Mesothelial cell of epicardium (in vitro differentiated cells): ENCODE measurements at regions not wholly inside any gene's neighbourhood (a gene's known extent, or its start where the extent isn't known, plus 50 kb on each side); places are given as distances from the start of the nearest gene placed in this dataset.
"Not testable (repeated sequence)": the region's sequence is repeated elsewhere in the genome, so short reads cannot be mapped to it uniquely, and the experiment has no call there.

Source experiments
- DNase-seq, 2 experiments: peaks; one replicate each; pipeline ENCODE4 v3.0.0; 2021; ENCODE audit warnings: low spot score in 2 of 2; ENCODE audit not compliant: unreplicated experiment in 2 of 2
- H3K27ac Mint-ChIP-seq: 2 replicates; pipeline ENCODE4 v1.8.0; 2021; ENCODE audit warnings: mixed read lengths
- H3K27me3 Mint-ChIP-seq: 2 replicates; pipeline ENCODE4 v1.8.0; 2021; ENCODE audit warnings: low read depth, mixed read lengths
- H3K36me3 Mint-ChIP-seq: 2 replicates; pipeline ENCODE4 v1.8.0; 2021; ENCODE audit warnings: mixed read lengths
- H3K4me1 Mint-ChIP-seq: 2 replicates; pipeline ENCODE4 v1.8.0; 2021; ENCODE audit warnings: mixed read lengths
- H3K4me3 Mint-ChIP-seq: 2 replicates; pipeline ENCODE4 v1.8.0; 2021; ENCODE audit warnings: mild to moderate bottlenecking, moderate library complexity, mixed read lengths
- H3K9me3 Mint-ChIP-seq: 2 replicates; pipeline ENCODE4 v1.8.0; 2021; ENCODE audit warnings: mixed read lengths
- TF ChIP-seq, protein P1 (sequence below): fragments of 200-600 bp; sonication (generic); IDR thresholded peaks from one replicate; pipeline ENCODE4 v1.5.0; 2021; ENCODE audit warnings: antibody characterized with exemption; ENCODE audit not compliant: unreplicated experiment

DNA sequence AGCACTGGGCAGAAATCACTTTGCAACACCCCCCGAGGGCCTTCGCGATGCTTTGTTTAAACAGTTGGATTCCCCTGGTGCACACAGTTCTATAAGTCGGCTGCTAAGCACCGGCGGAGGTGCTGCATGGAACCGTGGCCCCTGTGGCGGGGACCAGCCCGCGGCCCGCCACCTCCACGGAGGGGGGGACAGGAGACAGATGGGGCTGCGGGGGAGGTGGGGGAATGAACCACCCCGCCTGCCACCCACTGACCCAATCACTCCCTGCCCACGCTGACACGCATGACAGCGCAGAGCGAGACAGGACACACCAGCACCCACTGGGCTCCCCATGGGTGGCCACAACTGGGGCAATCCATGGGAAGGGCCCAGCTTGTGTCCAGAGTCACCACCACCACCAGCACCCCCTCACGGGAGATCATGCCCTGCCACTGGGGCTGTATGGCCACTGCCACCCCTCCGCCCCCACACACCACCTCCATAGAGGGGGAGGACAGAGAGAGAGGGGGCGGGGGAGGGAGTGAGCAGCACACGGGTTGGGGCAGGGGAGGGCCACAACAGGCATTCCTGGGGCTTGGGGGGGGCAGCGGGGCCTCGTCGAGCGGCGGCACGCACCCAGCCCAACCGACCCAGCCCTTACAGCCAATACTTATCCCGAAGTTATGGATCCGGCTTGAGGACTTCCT lies 118.3 kb upstream of the ANKRD30BL start:
- peaks cover 1% of the 10 kb centered on the region for H3K36me3 Mint-ChIP-seq
- no peak for DNase-seq
- H3K27ac Mint-ChIP-seq = no peak overlapping the region
- TF ChIP-seq, protein P1, sequence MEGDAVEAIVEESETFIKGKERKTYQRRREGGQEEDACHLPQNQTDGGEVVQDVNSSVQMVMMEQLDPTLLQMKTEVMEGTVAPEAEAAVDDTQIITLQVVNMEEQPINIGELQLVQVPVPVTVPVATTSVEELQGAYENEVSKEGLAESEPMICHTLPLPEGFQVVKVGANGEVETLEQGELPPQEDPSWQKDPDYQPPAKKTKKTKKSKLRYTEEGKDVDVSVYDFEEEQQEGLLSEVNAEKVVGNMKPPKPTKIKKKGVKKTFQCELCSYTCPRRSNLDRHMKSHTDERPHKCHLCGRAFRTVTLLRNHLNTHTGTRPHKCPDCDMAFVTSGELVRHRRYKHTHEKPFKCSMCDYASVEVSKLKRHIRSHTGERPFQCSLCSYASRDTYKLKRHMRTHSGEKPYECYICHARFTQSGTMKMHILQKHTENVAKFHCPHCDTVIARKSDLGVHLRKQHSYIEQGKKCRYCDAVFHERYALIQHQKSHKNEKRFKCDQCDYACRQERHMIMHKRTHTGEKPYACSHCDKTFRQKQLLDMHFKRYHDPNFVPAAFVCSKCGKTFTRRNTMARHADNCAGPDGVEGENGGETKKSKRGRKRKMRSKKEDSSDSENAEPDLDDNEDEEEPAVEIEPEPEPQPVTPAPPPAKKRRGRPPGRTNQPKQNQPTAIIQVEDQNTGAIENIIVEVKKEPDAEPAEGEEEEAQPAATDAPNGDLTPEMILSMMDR = no peak
- H3K4me1 Mint-ChIP-seq = no peaks in the 10 kb centered on the region
- peaks cover 18% of the 10 kb centered on the region for H3K9me3 Mint-ChIP-seq
- H3K27me3 Mint-ChIP-seq = peaks cover 14% of the 10 kb centered on the region
- no peak overlapping the region for H3K4me3 Mint-ChIP-seq

DNA sequence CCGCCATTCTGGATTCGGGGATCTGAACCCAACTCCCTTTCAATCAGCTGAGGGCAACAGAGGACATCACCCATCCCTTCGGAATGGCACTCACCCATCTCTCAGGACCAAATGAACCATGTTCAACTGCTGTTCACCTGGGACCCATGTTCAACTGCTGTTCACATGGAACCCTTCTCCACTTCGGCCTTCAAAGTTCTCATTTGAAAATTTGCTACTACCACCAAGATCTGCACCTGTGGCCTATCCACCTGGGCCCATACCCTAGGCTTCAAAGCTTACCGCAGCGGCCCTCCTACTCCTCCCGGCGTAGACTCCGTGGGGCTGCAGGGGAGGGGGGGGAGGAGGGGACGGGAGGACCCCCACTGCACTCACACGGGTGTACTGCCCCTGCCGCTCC lies 119.2 kb upstream of the ANKRD30BL start:
- Mint-ChIP-seq H3K4me1 (no peaks in the 10 kb centered on the region), H3K36me3 (peaks cover 1% of the 10 kb centered on the region), H3K9me3 (peaks cover 18% of the 10 kb centered on the region), H3K27me3 (peaks cover 14% of the 10 kb centered on the region), H3K4me3 (no peak overlapping the region), H3K27ac (no peak overlapping the region)
- no peak for DNase-seq
- TF ChIP-seq, protein P1 = no peak

DNA sequence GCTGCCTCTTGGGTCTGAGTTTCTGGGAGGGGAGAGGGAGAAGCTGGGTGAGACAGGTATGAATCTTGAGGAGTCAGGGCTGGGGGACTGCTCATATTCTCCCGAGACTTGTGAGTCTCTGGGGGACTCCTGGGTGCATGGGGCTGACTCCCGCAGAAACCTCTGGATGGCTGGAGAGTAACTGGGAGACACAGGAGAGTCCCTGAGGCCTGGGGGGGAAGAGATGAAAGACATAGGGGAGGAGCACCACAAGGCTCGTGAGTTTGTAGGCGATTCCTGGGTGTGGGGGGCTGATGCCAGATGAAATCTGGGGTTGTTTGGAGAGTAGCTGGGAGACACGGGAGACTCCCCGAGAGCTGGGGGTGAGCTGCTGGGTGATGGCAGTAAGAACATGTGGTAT lies 120.4 kb upstream of the ANKRD30BL start:
- not testable (repeated sequence) for H3K36me3 Mint-ChIP-seq, DNase-seq, H3K27ac Mint-ChIP-seq, H3K4me1 Mint-ChIP-seq, H3K4me3 Mint-ChIP-seq
- Mint-ChIP-seq H3K27me3 (peaks cover 14% of the 10 kb centered on the region), H3K9me3 (peaks cover 18% of the 10 kb centered on the region)

DNA sequence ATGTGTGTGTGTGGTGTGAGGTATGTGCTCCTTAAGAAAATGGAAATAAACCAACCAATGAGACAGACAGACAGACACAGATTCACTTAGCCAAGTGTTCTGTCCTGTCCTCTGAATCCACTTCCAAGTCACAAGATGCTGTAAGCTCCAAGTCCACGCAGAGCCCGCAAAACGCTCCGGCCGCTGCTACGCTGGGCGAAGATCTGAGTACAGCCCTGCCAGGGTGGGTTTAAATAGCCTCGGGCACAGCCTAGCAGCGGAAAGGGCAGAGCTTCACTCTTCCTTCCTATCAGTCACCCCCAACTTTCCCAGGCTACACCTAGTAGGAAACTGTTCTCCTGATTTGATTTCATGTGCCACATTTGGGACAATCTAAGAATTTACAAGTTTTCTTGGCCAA lies 121.2 kb upstream of the ANKRD30BL start:
- TF ChIP-seq, protein P1 = no peak
- H3K4me1 Mint-ChIP-seq = no peaks in the 10 kb centered on the region
- peaks cover 16% of the 10 kb centered on the region for H3K9me3 Mint-ChIP-seq
- no peak overlapping the region for H3K27ac Mint-ChIP-seq
- H3K4me3 Mint-ChIP-seq = no peak overlapping the region
- no peak for DNase-seq
- peaks cover 14% of the 10 kb centered on the region for H3K27me3 Mint-ChIP-seq
- peaks cover under 1% of the 10 kb centered on the region for H3K36me3 Mint-ChIP-seq

DNA sequence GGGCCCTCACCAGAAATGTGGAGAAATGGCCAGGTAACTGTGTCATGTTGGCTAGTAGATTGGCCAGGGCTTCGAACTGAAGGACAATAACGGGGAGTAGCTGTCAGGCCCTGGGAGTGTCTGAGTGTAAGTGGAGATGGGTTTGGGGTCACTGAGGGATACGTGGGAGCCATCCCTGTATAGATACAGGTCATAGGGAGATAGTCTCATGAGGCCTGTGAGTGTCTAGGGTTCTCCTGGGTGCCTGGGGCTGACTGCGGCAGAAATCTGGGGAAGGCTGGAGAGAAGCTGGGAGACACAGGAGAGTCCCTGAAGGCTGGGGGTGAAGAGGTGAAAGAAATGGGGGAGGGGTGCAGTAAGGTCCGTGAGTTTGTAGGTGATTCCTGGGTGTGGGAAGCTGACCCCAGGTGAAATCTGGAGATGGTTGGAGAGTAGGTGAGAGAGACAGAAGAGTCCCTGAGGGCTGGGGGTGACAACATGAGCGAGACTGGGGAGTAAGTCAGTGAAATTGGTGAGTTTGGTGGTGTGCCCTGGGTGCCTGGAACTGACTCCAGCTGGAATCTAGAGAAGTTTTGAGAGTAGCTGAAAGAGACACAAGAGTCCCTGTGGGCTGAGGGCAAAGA lies 124.6 kb upstream of the ANKRD30BL start:
- peaks cover 15% of the 10 kb centered on the region for H3K27me3 Mint-ChIP-seq
- not testable (repeated sequence) for H3K27ac Mint-ChIP-seq, H3K36me3 Mint-ChIP-seq, DNase-seq, H3K4me3 Mint-ChIP-seq, H3K4me1 Mint-ChIP-seq, H3K9me3 Mint-ChIP-seq

DNA sequence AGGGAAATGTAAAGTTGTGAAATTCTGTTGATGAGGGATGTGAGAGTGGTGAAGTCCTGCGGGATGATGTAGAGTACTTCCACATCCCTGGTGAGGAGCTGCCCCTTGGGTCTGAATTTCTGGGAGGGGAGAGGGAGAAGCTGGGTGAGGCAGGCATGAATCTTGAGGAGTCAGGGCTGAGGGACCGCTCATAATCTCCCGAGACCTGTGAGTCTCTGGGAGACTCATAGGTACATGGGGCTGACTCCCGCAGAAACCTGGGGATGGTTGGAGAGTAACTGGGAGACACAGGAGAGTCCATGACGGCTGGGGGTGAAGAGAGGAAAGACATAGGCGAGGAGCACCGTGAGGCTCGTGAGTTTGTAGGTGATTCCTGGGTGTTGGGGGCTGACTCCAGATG lies 126.2 kb upstream of the ANKRD30BL start:
- H3K4me3 Mint-ChIP-seq, H3K4me1 Mint-ChIP-seq, H3K27me3 Mint-ChIP-seq, DNase-seq, H3K9me3 Mint-ChIP-seq, H3K36me3 Mint-ChIP-seq, H3K27ac Mint-ChIP-seq: not testable (repeated sequence)

DNA sequence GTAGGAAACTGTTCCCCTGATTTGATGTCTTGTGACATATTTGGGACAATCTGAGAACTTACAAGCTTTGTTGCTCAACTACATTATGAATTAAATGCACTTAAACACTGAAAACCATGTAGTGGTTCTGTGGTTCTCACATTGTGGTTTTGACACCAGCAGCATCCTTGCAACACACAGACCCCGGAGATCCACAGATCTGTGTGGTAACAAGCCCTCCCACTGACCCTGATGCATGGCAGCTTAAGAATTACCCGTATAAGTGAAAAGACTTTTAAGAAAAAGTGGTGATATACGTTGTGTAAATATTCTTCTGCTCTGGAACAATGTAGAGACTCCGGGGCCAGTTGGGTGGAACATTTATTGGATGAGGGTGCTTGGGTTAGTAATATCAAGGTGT lies 127.4 kb upstream of the ANKRD30BL start:
- H3K4me3 Mint-ChIP-seq, H3K4me1 Mint-ChIP-seq, H3K27me3 Mint-ChIP-seq, H3K27ac Mint-ChIP-seq, DNase-seq, H3K36me3 Mint-ChIP-seq, H3K9me3 Mint-ChIP-seq: not testable (repeated sequence)

DNA sequence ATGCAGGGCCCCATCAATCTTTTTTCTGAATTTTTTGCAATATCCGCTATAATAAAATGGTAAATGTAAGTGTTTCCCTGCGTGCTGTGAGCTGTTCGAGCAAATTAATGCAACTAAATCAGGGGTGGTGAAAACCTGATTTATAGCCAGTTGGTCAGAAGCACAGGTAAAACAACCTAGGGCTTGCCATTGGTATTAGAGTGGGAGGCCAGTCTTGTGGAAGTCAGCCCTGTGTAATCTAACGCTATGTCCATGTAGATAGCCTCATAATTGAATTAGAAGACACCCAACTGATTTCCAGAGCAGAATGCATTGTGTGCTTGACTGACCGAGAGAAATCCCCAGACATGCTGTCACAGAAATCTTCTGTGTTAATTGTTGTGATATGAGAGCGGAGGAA lies 126.8 kb upstream of the GPR39 start:
- H3K4me1 Mint-ChIP-seq, H3K36me3 Mint-ChIP-seq, DNase-seq, H3K27me3 Mint-ChIP-seq, H3K4me3 Mint-ChIP-seq, H3K27ac Mint-ChIP-seq, H3K9me3 Mint-ChIP-seq: not testable (repeated sequence)

DNA sequence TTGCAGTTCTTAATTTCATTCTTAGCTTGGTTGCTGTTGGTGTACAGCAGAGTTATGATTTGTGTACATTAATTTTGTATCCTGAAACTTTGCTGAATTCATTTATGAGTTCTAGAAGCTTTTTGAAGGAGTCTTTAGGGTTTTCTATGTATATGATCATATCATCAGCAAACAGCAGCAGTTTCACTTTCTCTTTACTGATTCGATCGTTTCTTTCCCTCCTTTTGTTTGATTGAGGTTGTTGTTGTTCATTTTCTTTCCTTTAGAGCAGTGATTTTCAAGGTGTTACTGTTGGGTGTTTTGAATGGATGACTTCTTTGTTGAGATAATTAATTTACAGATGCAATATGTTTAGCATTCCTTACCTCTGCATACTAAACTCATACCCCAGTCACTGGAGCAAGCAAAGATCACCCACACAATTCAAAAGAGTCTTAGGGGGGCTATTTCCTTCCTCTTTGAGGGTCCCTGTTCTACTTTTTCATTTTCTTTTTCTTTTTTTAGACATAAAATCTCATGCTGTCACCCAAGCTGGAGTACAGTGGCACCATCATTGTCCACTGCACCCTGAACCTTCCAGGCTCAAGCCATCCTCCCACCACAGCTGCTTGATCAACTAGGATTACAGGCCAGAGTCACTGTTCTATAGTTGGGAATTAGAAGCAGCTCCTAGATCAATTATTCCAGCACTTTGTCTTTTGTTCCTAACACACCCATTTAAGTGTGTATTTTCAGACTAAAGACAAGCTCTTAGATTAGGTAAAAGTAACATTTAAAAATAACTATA lies 115.8 kb upstream of the GPR39 start:
- H3K27ac Mint-ChIP-seq, H3K4me3 Mint-ChIP-seq, H3K4me1 Mint-ChIP-seq, H3K9me3 Mint-ChIP-seq, DNase-seq, H3K27me3 Mint-ChIP-seq, H3K36me3 Mint-ChIP-seq: not testable (repeated sequence)

DNA sequence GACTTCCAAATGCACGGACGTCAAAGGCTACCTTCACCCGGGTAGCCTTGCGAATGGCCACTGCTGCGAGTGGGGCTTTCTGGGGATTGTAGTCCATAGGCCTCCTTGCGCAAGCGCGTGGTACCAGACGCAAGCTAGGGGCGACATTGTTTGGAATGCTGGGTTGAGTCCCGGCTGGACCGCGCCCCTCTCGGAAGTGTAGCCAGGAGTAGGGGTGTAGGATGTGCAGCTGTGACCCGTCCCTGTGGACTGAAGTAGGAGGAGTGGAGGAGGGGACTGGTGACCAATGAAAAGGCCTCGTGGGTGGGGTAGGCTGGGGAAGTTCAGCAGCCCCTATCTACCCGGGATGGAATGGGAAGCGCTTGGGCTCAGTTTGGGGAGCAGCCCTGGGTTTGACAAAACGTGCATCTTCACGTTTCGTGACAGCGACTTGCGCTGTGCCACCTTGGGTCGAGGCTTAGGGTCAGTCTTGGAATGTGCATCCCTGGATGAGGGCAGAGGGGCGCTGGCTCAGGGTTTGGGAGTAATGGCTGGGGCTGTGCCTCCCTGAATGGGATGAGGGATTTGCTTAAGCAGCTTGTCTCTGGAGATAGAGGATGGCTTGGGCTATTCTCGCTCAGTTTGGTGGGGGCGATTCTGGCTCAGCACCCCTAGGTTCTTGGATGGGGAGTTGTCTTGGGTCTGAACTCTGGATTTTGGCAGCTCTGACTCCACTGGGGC lies 111.8 kb upstream of the GPR39 start:
- H3K4me3 Mint-ChIP-seq = peak overlapping the region; percentile 94
- H3K36me3 Mint-ChIP-seq, H3K9me3 Mint-ChIP-seq, H3K27me3 Mint-ChIP-seq, H3K4me1 Mint-ChIP-seq: not testable (repeated sequence)
- H3K27ac Mint-ChIP-seq = peak overlapping the region; percentile 87
- DNase-seq = peak; percentile 45 to 76
